Fibroblast of lung (primary cell): ENCODE measurements at regions not wholly inside any gene's neighbourhood (a gene's known extent, or its start where the extent isn't known, plus 50 kb on each side); places are given as distances from the start of the nearest gene placed in this dataset.

Experiments
- EZH2 ChIP-seq: IDR thresholded peaks from 2 replicates; pipeline ENCODE4 v1.5.1; 2012; ENCODE audit warnings: low read length, control low read depth, mild to moderate bottlenecking; ENCODE audit errors: missing control alignments
- TF ChIP-seq, protein P1 (sequence below), 2 donors: IDR thresholded peaks in 1 of 2; conservative IDR thresholded peaks in 1 of 2; 1 replicate in 1 of 2; 2 replicates in 1 of 2; pipeline ENCODE4 v1.5.1; 2011 to 2012; ENCODE audit warnings: low read length in 2 of 2, control low read depth in 1 of 2, inconsistent platforms in 1 of 2, low read depth in 1 of 2, mild to moderate bottlenecking in 1 of 2

DNA sequence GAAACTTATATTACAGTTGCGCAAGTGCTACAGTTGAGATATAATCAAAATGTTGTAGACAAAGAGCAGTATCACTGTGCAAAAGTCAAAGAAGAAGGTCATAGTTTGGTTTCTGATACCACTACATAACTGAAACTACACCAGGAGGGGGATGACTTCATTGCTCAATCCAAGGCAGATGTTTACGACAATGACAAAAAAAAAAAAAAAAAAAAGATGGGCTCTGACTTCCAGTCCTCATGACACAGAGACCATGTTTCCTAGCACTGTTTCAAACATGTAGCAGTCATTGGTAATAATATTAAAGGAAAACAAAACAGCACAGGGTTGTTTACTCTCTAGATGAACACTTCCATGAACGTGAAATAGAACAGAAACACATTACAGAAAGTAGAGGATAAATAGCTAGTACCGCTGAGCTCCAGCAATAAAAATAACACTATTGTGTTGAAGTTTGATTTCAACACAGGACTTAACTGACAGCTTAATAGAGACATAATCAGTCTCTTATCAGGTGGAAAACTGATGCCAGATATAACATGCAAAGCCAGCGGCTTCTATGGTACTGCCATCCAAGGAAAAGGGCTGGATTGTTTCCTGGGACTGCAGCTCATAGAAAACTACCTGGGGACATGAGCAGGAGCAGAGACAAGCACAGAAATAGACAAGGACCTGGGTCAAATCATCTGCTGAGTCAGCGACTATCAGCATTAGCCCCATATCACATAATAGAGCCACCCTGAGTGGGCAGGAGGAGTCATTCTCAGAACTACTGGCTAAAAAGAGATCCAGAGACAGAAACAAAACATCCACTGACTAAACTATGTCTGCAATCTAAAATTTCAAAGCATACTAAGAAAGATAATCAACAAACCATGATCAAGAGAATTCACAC lies 463.6 kb upstream of the SOX9 start:
- TF ChIP-seq, protein P1, sequence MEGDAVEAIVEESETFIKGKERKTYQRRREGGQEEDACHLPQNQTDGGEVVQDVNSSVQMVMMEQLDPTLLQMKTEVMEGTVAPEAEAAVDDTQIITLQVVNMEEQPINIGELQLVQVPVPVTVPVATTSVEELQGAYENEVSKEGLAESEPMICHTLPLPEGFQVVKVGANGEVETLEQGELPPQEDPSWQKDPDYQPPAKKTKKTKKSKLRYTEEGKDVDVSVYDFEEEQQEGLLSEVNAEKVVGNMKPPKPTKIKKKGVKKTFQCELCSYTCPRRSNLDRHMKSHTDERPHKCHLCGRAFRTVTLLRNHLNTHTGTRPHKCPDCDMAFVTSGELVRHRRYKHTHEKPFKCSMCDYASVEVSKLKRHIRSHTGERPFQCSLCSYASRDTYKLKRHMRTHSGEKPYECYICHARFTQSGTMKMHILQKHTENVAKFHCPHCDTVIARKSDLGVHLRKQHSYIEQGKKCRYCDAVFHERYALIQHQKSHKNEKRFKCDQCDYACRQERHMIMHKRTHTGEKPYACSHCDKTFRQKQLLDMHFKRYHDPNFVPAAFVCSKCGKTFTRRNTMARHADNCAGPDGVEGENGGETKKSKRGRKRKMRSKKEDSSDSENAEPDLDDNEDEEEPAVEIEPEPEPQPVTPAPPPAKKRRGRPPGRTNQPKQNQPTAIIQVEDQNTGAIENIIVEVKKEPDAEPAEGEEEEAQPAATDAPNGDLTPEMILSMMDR (conservative IDR thresholded peaks at IDR 0.05 in 1 of 2, IDR thresholded peaks at IDR 0.05 in 1 of 2; ENCODE audit: low read depth in 1 of 2, low read length in 2 of 2), result no peak
- TF ChIP-seq EZH2, result no peak
